HepG2 (cell line): ENCODE measurements at regions not wholly inside any gene's neighbourhood (a gene's known extent, or its start where the extent isn't known, plus 50 kb on each side); places are given as distances from the start of the nearest gene placed in this dataset.
A peak's percentile ranks its signal among the peaks of the same experiment; 100 is the strongest.

ENCODE experiments used
- CREBL2 ChIP-seq: sonication (generic); formaldehyde crosslinking; IDR thresholded peaks from 2 replicates; pipeline ENCODE4 v1.8.1; 2023; ENCODE audit warnings: missing genetic modification reagents, mild to moderate bottlenecking, borderline replicate concordance
- CTCF ChIP-seq: sonication (generic); formaldehyde crosslinking; IDR thresholded peaks from 2 replicates; pipeline ENCODE4 v1.5.0; 2020; ENCODE audit warnings: mild to moderate bottlenecking, missing genetic modification reagents, moderate library complexity
- HMG20B ChIP-seq: conservative IDR thresholded peaks from 2 replicates; pipeline ENCODE4 v1.6.1; 2016; ENCODE audit warnings: missing genetic modification reagents, missing compliant biosample characterization
- MYC ChIP-seq: sonication (generic); formaldehyde crosslinking; IDR thresholded peaks from 2 replicates; pipeline ENCODE4 v1.9.0; 2021; ENCODE audit warnings: missing genetic modification reagents, borderline replicate concordance
- NRL ChIP-seq: sonication (generic); formaldehyde crosslinking; IDR thresholded peaks from 2 replicates; pipeline ENCODE4 v1.5.0; 2020; ENCODE audit warnings: missing genetic modification reagents, mild to moderate bottlenecking, moderate library complexity, borderline replicate concordance
- SALL1 ChIP-seq: sonication (generic); formaldehyde crosslinking; IDR thresholded peaks from 2 replicates; pipeline ENCODE4 v1.8.0; 2022; ENCODE audit warnings: mild to moderate bottlenecking, missing genetic modification reagents
- TBX2 ChIP-seq: sonication (generic); formaldehyde crosslinking; IDR thresholded peaks from 2 replicates; pipeline ENCODE4 v1.5.0; 2020; ENCODE audit warnings: missing genetic modification reagents, mild to moderate bottlenecking, borderline replicate concordance
- ZBTB49 ChIP-seq: sonication (generic); formaldehyde crosslinking; IDR thresholded peaks from 2 replicates; pipeline ENCODE4 v1.4.0; 2020; ENCODE audit warnings: missing genetic modification reagents, borderline replicate concordance
- ZMAT5 ChIP-seq: sonication (generic); formaldehyde crosslinking; IDR thresholded peaks from 2 replicates; pipeline ENCODE4 v1.5.0; 2020; ENCODE audit warnings: mild to moderate bottlenecking, low read depth, missing genetic modification reagents, borderline replicate concordance
- ZNF407 ChIP-seq: sonication (generic); formaldehyde crosslinking; IDR thresholded peaks from one replicate; pipeline ENCODE4 v1.5.1; 2020; ENCODE audit warnings: mild to moderate bottlenecking, missing genetic modification reagents; ENCODE audit errors: not compliant biosample characterization
- ZXDC ChIP-seq: sonication (generic); formaldehyde crosslinking; IDR thresholded peaks from 2 replicates; pipeline ENCODE4 v1.5.0; 2020; ENCODE audit warnings: mild to moderate bottlenecking, missing genetic modification reagents

GRCh38 chr6:3911614-3912336, 62.6 kb downstream of the FAM50B start (continued):
- no peak for TF ChIP-seq ZMAT5 (CRISPR knock-in tag)
- peak; percentile 86 for TF ChIP-seq TBX2 (CRISPR knock-in tag)
- 0 out of 2 replicates have a peak, but pooled peaks have one; percentile 5 for TF ChIP-seq CTCF (CRISPR knock-in tag)
- TF ChIP-seq NRL (CRISPR knock-in tag): no peak
- TF ChIP-seq CREBL2 (CRISPR knock-in tag): no peak
- peak; percentile 80 for TF ChIP-seq SALL1 (CRISPR knock-in tag)
- TF ChIP-seq ZBTB49 (CRISPR knock-in tag): no peak
- no peak for TF ChIP-seq MYC (CRISPR knock-in tag)
- 0 out of 2 replicates have a peak, but pooled peaks have one; percentile 53 for TF ChIP-seq HMG20B (CRISPR knock-in tag)
- TF ChIP-seq ZXDC: no peak
- TF ChIP-seq ZNF407 (CRISPR knock-in tag): no peak
